Right lung (tissue), 2 donors: ENCODE measurements at regions not wholly inside any gene's neighbourhood (a gene's known extent, or its start where the extent isn't known, plus 50 kb on each side); places are given as distances from the start of the nearest gene placed in this dataset.

ENCODE experiments used
- DNase-seq, 2 donors: peaks; one replicate each; pipeline ENCODE4 v3.0.0-alpha.2; 2013

GRCh38 chr13:112246731-112247470 is 129.3 kb upstream of the SPACA7 start:
- DNase-seq, result no peak

DNA sequence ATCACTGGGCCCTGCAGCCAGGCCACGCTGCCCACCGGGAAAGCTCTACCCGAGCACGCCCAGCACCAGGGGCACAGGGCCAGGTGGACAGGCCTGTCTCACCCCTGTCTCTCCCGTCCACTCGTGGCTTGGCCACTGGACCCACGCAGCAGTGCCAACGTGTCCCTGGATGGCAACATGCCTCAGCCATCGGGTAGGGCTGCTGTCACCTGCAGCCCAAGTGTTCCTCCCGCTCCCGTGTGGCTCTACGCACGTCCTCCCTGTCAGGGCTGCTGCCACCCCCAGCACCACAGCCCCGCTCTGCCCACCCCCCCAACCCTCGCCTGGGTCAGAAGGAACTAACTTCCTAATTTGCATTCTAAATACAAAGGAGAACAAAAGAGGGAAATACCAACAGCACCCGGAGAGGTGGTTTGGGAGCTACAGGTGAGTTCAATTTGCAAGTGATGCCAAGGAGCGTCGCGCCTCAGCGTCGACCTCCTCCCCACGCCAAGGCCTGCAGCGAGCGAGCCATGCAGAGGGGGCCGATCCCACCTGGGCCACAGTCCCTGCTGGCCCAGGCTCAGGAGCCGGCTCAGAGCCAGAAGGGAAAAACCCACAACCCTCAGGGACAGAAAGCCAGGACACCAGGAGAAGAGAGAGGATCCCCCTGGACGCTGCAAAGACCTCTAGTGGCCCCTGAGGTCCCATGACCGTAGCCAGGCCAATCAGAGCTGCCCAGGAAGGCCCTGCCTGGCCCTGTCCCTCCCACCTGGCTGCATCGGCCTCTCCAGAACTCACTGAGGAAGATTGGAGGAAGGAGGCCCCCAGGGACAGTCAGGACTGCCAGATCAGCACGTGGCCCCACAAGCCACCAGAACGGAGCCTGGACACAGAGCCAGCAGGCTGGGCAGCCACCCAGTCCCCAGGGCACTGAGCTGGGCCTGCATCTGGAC is 128.4 kb upstream of the SPACA7 start:
- DNase-seq, result no peak

GRCh38 chr13:112248406-112248760 is 127.8 kb upstream of the SPACA7 start:
- no peak for DNase-seq

DNA sequence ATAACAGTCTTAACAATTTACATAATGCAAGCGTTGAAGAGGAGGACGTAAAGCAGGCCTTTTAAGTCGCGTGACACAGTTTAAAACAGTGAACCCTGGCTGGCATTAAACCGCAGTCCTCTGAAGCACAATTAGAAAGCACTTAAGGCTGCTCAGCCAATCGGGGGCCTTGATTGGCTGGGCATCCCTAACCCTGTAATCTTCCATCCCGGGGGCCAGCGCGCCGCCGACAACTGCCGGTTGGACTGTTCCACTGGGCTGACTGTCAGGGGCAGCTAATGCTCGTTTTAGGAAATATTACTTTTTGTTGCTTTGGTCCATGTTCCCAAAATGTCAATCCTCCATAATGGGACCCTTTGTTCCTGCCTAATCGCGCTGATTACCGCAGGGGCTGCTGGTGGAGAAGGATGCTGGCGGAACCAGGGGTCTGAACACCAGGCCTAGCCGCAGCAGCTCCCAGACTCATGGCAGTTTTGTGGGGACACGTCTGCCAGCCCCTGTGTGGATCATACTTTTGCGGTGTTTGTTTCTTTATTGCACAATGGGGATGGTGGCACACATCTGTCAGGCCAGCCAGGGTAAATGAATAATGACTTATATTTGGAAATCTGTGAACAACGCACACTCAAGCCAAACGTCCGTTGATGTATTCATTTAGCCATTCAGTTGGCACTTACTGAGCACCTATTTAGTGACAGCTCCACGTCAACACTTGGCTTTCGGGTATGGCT is 127.1 kb upstream of the SPACA7 start:
- peak; percentile 47 to 50 for DNase-seq

DNA sequence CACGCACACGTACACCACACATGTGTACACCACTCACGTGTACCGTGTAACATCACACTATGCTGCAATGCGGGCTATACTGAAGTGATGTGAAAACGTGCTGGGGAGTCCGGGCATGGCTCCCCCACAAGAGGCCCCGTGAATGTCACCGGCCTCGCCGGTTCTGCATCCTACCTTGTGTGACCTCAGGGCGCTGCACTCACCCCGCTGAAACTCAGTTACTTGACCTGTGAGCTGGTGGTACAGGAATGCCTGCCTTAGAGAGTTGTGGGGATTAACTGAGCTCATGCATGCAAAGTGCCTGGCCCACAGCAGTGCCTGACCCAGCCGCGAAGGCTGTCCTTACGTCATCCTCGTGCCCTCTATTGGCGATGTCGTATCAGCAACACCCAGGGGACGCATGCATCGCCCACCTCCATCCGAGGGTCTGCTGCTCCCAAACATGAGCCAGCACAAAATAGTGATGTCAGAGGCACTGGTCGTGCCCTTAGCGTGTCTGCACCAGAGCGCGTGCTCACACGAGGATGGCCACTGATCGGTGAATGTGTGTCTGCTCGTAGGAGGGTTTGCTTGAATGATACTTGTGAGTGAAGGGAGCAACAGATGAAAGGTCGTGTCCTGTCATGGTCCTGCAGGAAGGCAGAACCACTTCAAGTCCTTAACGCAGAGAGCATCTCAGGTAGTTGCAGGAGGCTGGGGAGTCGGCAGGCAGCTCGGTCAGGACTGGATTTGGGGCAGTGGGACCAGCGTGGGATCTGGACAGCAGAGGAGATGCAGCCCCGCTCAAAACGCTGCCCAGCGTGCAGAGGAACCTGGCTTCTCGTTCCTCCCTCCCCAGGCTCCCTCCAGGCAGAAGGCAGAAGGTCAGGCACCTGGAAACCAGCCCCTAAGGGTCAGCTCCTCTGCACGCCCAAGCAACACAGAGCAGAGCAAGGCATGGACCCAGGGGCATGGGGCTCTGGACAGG is 126.2 kb upstream of the SPACA7 start:
- DNase-seq, result no peak

DNA sequence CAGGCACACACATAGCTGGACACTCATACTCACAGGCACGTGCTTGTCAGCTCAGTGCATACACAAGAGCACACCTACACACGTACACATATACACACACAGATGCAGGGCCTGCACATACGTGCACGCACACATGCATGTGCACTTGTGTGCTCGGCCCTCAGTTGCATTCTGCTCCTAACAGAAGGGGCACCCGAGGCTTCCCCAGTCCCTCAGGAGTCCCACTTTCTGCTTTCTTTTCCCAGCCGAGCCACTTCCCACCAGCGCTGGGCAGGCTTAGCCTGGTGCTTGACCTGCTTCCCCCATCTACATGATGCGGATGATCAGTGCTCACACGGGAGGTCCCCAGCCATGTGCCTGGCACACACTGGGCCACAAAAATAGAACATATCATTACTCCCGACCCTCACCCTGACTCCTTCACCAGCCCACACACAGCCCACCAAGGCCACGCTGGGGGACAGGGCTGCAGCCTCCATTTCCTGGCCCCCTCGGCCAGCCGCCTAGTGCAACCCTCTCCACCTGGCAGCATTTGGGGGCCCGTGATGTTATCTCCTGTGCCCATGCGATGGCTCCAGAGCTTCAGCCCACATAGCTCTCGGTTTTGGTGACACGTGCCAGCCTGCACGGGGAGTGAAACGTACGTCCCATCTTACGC is 125.2 kb upstream of the SPACA7 start:
- DNase-seq, result no peak

GRCh38 chr13:112251930-112252585 is 124.1 kb upstream of the SPACA7 start:
- DNase-seq, result no peak

- DNase-seq, result no peak
These were observed 123.2 kb upstream of the SPACA7 start for GRCh38 chr13:112252804-112253590.

GRCh38 chr13:112253631-112254030 is 122.5 kb upstream of the SPACA7 start:
- no peak for DNase-seq

GRCh38 chr13:112254061-112254818 is 121.9 kb upstream of the SPACA7 start:
- DNase-seq, result no peak

DNA sequence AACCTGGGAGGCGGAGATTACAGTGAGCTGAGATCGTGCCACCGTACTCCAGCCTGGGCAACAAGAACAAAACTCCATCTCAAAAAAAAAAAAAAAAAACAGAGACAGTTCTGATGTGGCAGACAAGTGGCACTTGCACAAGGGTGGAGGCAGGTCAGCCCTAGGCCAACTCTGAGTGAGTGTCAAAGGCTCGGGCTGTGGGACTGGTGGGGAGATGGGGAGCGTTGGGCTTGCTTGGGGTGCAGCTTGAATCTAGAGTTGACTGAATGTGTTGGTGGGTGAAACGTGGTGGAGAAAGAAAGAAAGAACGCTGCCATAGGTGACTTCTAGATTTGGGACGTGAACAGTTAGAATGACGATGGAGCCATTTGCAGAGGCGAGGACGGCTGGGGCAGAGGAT is 121.3 kb upstream of the SPACA7 start:
- DNase-seq, result no peak

- no peak for DNase-seq
These were observed 120.5 kb upstream of the SPACA7 start for GRCh38 chr13:112255550-112256120.

- no peak for DNase-seq
These were observed 119.2 kb upstream of the SPACA7 start for GRCh38 chr13:112256716-112257494.

GRCh38 chr13:112259511-112259910 is 116.6 kb upstream of the SPACA7 start:
- no peak for DNase-seq

DNA sequence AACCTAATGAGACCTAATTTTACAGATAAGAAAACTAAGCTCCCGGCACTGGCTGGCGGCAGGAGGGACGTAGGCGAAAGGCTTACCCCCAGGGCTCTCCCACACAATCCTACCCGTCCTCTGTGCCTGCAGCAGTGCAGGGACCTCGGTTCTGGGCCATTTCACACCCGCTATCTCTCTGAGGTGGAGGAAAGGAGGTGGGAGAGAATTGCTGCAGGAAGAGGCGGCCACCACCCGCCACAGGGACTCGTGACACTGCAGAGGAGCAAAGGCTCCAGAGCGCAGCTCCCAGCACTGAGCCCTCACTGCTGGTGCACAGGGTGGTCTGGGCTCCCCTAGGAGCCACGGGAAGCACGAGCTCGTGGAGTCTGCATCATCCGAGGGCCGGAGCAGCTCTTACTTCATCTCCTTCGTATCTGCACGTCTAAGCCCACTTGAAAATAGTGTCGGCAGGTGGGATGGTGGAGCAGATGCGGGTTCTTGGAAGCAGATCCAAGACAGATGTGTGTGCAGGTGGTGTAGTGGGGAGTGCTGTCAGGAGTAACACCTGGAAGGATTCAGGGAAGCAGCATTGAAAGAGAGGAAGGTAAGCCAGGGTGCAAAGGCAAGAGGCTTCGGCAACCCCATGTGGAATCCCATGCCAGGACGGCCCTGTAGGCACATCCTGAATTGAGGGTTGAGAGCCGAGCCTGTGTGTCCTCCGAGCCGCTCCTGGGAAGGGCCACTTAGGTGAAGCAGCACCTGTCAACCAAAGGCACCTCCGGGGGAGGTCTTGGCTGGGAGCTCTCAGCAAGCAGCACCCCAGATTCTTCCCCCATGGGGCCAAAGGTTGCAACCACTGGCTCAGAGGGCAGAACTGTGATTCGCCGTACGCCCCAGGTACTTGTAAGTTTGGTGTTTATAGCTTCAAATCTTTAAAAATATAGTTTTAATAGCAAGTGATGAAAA is 115.8 kb upstream of the SPACA7 start:
- DNase-seq, result no peak

DNA sequence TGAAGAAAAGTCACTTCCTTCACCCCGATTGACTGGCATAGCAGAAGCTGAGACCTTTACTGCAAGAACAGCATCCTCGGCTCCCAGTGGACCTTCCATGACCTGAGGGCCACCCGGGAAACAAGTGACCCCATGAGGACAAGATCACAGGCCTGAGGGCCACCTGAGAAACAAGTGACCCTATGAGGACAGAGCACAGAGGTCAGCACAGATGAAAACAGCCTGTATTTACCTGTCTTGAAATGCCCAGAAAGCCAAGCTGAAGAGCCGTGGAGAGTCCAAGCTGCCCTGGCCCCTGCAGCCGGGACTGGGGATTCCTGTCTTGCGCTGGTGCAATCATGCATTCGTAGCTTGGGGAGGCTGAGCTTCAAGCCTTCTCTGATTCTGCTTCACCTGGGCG is 114.2 kb upstream of the SPACA7 start:
- DNase-seq, result no peak
